ENCODE measurements at regions not wholly inside any gene's neighbourhood (a gene's known extent, or its start where the extent isn't known, plus 50 kb on each side); places are given as distances from the start of the nearest gene placed in this dataset.

DNA sequence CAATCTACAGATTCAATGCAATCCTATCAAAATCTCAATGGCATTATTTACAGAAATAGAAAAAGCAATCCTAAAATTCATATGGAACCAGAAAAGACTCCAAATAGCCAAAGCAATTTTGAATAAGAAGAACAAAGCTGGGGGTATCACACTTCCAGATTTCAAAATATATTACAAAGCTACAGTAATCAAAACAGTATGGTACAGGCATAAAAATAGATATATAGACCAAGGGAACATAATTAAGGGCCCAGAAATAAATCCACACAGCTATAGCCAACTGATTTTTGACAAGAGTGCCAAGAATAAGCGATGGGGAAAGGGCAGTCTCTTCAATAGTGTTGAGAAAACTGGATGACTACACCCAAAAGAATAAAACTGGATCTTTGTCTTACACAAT lies 251.9 kb upstream of the FOXK1 start:
- FAIRE-seq: no peak
- H3K9ac ChIP-seq (ENCODE audit: insufficient read depth, low read depth, low read length): no peak overlapping the region
- no peak overlapping the region for H3K27ac ChIP-seq (ENCODE audit: extremely low read length, insufficient read depth, low read length)
- H3K4me3 ChIP-seq (replicated peaks in 1 of 3; ENCODE audit: insufficient read depth in 1 of 3, low read depth in 2 of 3, low read length in 3 of 3): no peak overlapping the region
- ChIA-PET POLR2A (no interaction called here), CTCF (ENCODE audit: low intra/inter-chr PET ratio, low total read pairs) (no interaction called here)
- no peaks in the 10 kb centered on the region for H3K36me3 ChIP-seq (replicated peaks in 1 of 2; ENCODE audit: control insufficient read depth in 1 of 2, insufficient read depth in 2 of 2, low read length in 2 of 2)
- H3K9me3 ChIP-seq (ENCODE audit: low read length): peaks cover 12% of the 10 kb centered on the region
- ATAC-seq: no peak
- no peak overlapping the region for H3K4me2 ChIP-seq (ENCODE audit: low read depth, low read length)
- H3K4me1 ChIP-seq (ENCODE audit: insufficient read depth, low read length): no peaks in the 10 kb centered on the region
- 0% methylated on average over 1 of the region's 1 CpG for WGBS (ENCODE audit: low lambda C conversion rate)
- H3K27me3 ChIP-seq (ENCODE audit: control insufficient read depth in 1 of 2, insufficient read depth in 2 of 2, low read length in 2 of 2): peaks cover 1 to 10% of the 10 kb centered on the region in 2 experiments; a peak in 2 of 5 replicates
- no peak for DNase-seq (ENCODE audit: low spot score)
- no peak overlapping the region for H2AFZ ChIP-seq (ENCODE audit: low read length)
- H4K20me1 ChIP-seq (ENCODE audit: insufficient read depth, low read length): 0 out of 2 replicates have a peak, but pooled peaks cover 2% of the 10 kb centered on the region
- no peaks in the 10 kb centered on the region for H3K79me2 ChIP-seq (ENCODE audit: insufficient read depth, low read length)
- no TSS peak for BruUV-seq (replicated peaks)
- in situ Hi-C loops (cut with HindIII; ENCODE audit: extremely low pct_ligation_motif_present, low pct_unique_long_range_greater_than_20kb): no loop called here
- intact Hi-C loops (cut with micrococcal nuclease; ENCODE audit: unreplicated experiment): no loop called here
- TF ChIP-seq ZNF230 (CRISPR knock-in tag; IDR thresholded peaks at IDR 0.05) (no peak), ZNF652 (CRISPR knock-in tag; IDR thresholded peaks at IDR 0.05; ENCODE audit: borderline replicate concordance, low read depth) (no peak), LCORL (IDR thresholded peaks at IDR 0.05) (no peak), LCORL (CRISPR knock-in tag; IDR thresholded peaks at IDR 0.05) (no peak), ZNF124 (CRISPR knock-in tag; IDR thresholded peaks at IDR 0.05) (no peak), RFXANK (CRISPR knock-in tag; IDR thresholded peaks at IDR 0.05) (no peak), GABPA (IDR thresholded peaks at IDR 0.05; ENCODE audit: low read depth, low read length) (no peak), GABPA (CRISPR knock-in tag; IDR thresholded peaks at IDR 0.05; ENCODE audit: low read depth) (no peak), ZNF883 (CRISPR knock-in tag; IDR thresholded peaks at IDR 0.05; ENCODE audit: not compliant biosample characterization) (no peak), IKZF1 (IDR thresholded peaks at IDR 0.05) (no peak), ZNF670 (CRISPR knock-in tag; IDR thresholded peaks at IDR 0.05; ENCODE audit: borderline replicate concordance) (no peak), KMT2A (CRISPR knock-in tag; IDR thresholded peaks at IDR 0.05) (no peak), ZNF34 (CRISPR knock-in tag; IDR thresholded peaks at IDR 0.05; ENCODE audit: borderline replicate concordance) (no peak)
- TF ChIP-seq, protein P1, sequence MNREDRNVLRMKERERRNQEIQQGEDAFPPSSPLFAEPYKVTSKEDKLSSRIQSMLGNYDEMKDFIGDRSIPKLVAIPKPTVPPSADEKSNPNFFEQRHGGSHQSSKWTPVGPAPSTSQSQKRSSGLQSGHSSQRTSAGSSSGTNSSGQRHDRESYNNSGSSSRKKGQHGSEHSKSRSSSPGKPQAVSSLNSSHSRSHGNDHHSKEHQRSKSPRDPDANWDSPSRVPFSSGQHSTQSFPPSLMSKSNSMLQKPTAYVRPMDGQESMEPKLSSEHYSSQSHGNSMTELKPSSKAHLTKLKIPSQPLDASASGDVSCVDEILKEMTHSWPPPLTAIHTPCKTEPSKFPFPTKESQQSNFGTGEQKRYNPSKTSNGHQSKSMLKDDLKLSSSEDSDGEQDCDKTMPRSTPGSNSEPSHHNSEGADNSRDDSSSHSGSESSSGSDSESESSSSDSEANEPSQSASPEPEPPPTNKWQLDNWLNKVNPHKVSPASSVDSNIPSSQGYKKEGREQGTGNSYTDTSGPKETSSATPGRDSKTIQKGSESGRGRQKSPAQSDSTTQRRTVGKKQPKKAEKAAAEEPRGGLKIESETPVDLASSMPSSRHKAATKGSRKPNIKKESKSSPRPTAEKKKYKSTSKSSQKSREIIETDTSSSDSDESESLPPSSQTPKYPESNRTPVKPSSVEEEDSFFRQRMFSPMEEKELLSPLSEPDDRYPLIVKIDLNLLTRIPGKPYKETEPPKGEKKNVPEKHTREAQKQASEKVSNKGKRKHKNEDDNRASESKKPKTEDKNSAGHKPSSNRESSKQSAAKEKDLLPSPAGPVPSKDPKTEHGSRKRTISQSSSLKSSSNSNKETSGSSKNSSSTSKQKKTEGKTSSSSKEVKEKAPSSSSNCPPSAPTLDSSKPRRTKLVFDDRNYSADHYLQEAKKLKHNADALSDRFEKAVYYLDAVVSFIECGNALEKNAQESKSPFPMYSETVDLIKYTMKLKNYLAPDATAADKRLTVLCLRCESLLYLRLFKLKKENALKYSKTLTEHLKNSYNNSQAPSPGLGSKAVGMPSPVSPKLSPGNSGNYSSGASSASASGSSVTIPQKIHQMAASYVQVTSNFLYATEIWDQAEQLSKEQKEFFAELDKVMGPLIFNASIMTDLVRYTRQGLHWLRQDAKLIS (CRISPR knock-in tag; IDR thresholded peaks at IDR 0.05): no peak
- TF ChIP-seq, protein P2, sequence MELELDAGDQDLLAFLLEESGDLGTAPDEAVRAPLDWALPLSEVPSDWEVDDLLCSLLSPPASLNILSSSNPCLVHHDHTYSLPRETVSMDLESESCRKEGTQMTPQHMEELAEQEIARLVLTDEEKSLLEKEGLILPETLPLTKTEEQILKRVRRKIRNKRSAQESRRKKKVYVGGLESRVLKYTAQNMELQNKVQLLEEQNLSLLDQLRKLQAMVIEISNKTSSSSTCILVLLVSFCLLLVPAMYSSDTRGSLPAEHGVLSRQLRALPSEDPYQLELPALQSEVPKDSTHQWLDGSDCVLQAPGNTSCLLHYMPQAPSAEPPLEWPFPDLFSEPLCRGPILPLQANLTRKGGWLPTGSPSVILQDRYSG (CRISPR knock-in tag; IDR thresholded peaks at IDR 0.05): no peak
- TF ChIP-seq, protein P3, sequence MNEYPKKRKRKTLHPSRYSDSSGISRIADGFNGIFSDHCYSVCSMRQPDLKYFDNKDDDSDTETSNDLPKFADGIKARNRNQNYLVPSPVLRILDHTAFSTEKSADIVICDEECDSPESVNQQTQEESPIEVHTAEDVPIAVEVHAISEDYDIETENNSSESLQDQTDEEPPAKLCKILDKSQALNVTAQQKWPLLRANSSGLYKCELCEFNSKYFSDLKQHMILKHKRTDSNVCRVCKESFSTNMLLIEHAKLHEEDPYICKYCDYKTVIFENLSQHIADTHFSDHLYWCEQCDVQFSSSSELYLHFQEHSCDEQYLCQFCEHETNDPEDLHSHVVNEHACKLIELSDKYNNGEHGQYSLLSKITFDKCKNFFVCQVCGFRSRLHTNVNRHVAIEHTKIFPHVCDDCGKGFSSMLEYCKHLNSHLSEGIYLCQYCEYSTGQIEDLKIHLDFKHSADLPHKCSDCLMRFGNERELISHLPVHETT (CRISPR knock-in tag; conservative IDR thresholded peaks at IDR 0.05): no peak
- TF ChIP-seq, protein P4, sequence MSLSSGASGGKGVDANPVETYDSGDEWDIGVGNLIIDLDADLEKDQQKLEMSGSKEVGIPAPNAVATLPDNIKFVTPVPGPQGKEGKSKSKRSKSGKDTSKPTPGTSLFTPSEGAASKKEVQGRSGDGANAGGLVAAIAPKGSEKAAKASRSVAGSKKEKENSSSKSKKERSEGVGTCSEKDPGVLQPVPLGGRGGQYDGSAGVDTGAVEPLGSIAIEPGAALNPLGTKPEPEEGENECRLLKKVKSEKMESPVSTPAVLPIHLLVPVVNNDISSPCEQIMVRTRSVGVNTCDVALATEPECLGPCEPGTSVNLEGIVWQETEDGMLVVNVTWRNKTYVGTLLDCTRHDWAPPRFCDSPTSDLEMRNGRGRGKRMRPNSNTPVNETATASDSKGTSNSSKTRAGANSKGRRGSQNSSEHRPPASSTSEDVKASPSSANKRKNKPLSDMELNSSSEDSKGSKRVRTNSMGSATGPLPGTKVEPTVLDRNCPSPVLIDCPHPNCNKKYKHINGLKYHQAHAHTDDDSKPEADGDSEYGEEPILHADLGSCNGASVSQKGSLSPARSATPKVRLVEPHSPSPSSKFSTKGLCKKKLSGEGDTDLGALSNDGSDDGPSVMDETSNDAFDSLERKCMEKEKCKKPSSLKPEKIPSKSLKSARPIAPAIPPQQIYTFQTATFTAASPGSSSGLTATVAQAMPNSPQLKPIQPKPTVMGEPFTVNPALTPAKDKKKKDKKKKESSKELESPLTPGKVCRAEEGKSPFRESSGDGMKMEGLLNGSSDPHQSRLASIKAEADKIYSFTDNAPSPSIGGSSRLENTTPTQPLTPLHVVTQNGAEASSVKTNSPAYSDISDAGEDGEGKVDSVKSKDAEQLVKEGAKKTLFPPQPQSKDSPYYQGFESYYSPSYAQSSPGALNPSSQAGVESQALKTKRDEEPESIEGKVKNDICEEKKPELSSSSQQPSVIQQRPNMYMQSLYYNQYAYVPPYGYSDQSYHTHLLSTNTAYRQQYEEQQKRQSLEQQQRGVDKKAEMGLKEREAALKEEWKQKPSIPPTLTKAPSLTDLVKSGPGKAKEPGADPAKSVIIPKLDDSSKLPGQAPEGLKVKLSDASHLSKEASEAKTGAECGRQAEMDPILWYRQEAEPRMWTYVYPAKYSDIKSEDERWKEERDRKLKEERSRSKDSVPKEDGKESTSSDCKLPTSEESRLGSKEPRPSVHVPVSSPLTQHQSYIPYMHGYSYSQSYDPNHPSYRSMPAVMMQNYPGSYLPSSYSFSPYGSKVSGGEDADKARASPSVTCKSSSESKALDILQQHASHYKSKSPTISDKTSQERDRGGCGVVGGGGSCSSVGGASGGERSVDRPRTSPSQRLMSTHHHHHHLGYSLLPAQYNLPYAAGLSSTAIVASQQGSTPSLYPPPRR (CRISPR knock-in tag; IDR thresholded peaks at IDR 0.05; ENCODE audit: borderline replicate concordance): no peak

Data from HepG2 (cell line).